ENCODE measurements at regions not wholly inside any gene's neighbourhood (a gene's known extent, or its start where the extent isn't known, plus 50 kb on each side); places are given as distances from the start of the nearest gene placed in this dataset.

- H3K9me3 ChIP-seq (ENCODE audit: low read length): no peaks in the 10 kb centered on the region
- TF ChIP-seq CTCF (IDR thresholded peaks at IDR 0.05; ENCODE audit: low read length): no peak
- TF ChIP-seq EZH2 (IDR thresholded peaks at IDR 0.05; ENCODE audit: borderline replicate concordance, low read length): no peak
- H2AFZ ChIP-seq (ENCODE audit: low read length): no peak overlapping the region
- H3F3A ChIP-seq (ENCODE audit: insufficient read depth, low read length): no peaks in the 10 kb centered on the region
- peaks cover 10% of the 10 kb centered on the region for H3K4me1 ChIP-seq (ENCODE audit: insufficient read depth, low read length, severe bottlenecking)
- H3K27ac ChIP-seq (ENCODE audit: low read depth, low read length, poor library complexity, severe bottlenecking): no peak overlapping the region
- H3K4me3 ChIP-seq (ENCODE audit: low read depth, low read length, poor library complexity, severe bottlenecking): no peak overlapping the region
- no peaks in the 10 kb centered on the region for H3K27me3 ChIP-seq (ENCODE audit: insufficient read depth, low read length)
- no peaks in the 10 kb centered on the region for H4K20me1 ChIP-seq (ENCODE audit: insufficient read depth, low read length)
- no peak overlapping the region for H3K9ac ChIP-seq (ENCODE audit: low read length)
- no peak overlapping the region for H3K4me2 ChIP-seq (ENCODE audit: low read length)
- H3K79me2 ChIP-seq (ENCODE audit: insufficient read depth, low read length): no peaks in the 10 kb centered on the region
- no peaks in the 10 kb centered on the region for H3K9me2 ChIP-seq (ENCODE audit: low read depth, low read length)
- H3K36me3 ChIP-seq (ENCODE audit: insufficient read depth, low read length): no peaks in the 10 kb centered on the region
Observed at GRCh38 chr12:97288531-97288930, 174.1 kb upstream of the RMST start.

- no peak overlapping the region for H3K4me2 ChIP-seq (ENCODE audit: low read length)
- no peaks in the 10 kb centered on the region for H3K9me3 ChIP-seq (ENCODE audit: low read length)
- no peaks in the 10 kb centered on the region for H4K20me1 ChIP-seq (ENCODE audit: insufficient read depth, low read length)
- no peak overlapping the region for H3K4me3 ChIP-seq (ENCODE audit: low read depth, low read length, poor library complexity, severe bottlenecking)
- H3F3A ChIP-seq (ENCODE audit: insufficient read depth, low read length): no peaks in the 10 kb centered on the region
- H3K9ac ChIP-seq (ENCODE audit: low read length): no peak overlapping the region
- no peak for TF ChIP-seq EZH2 (IDR thresholded peaks at IDR 0.05; ENCODE audit: borderline replicate concordance, low read length)
- no peak for TF ChIP-seq CTCF (IDR thresholded peaks at IDR 0.05; ENCODE audit: low read length)
- peaks cover 10% of the 10 kb centered on the region for H3K4me1 ChIP-seq (ENCODE audit: insufficient read depth, low read length, severe bottlenecking)
- no peak overlapping the region for H2AFZ ChIP-seq (ENCODE audit: low read length)
- no peak overlapping the region for H3K27ac ChIP-seq (ENCODE audit: low read depth, low read length, poor library complexity, severe bottlenecking)
- no peaks in the 10 kb centered on the region for H3K79me2 ChIP-seq (ENCODE audit: insufficient read depth, low read length)
- H3K36me3 ChIP-seq (ENCODE audit: insufficient read depth, low read length): no peaks in the 10 kb centered on the region
- H3K27me3 ChIP-seq (ENCODE audit: insufficient read depth, low read length): no peaks in the 10 kb centered on the region
- no peaks in the 10 kb centered on the region for H3K9me2 ChIP-seq (ENCODE audit: low read depth, low read length)
Observed at GRCh38 chr12:97292588-97292987, 170.0 kb upstream of the RMST start.

GRCh38 chr12:97293541-97293940 is 169.1 kb upstream of the RMST start:
- no peaks in the 10 kb centered on the region for H3F3A ChIP-seq (ENCODE audit: insufficient read depth, low read length)
- no peaks in the 10 kb centered on the region for H4K20me1 ChIP-seq (ENCODE audit: insufficient read depth, low read length)
- no peaks in the 10 kb centered on the region for H3K27me3 ChIP-seq (ENCODE audit: insufficient read depth, low read length)
- H2AFZ ChIP-seq (ENCODE audit: low read length): no peak overlapping the region
- H3K9me3 ChIP-seq (ENCODE audit: low read length): no peaks in the 10 kb centered on the region
- no peak overlapping the region for H3K4me3 ChIP-seq (ENCODE audit: low read depth, low read length, poor library complexity, severe bottlenecking)
- no peaks in the 10 kb centered on the region for H3K36me3 ChIP-seq (ENCODE audit: insufficient read depth, low read length)
- H3K79me2 ChIP-seq (ENCODE audit: insufficient read depth, low read length): no peaks in the 10 kb centered on the region
- H3K9ac ChIP-seq (ENCODE audit: low read length): no peak overlapping the region
- H3K4me2 ChIP-seq (ENCODE audit: low read length): no peak overlapping the region
- no peak overlapping the region for H3K27ac ChIP-seq (ENCODE audit: low read depth, low read length, poor library complexity, severe bottlenecking)
- no peaks in the 10 kb centered on the region for H3K9me2 ChIP-seq (ENCODE audit: low read depth, low read length)
- peaks cover 10% of the 10 kb centered on the region for H3K4me1 ChIP-seq (ENCODE audit: insufficient read depth, low read length, severe bottlenecking)
- TF ChIP-seq EZH2 (IDR thresholded peaks at IDR 0.05; ENCODE audit: borderline replicate concordance, low read length) (no peak), CTCF (IDR thresholded peaks at IDR 0.05; ENCODE audit: low read length) (no peak)
